HepG2 (cell line): ENCODE measurements at regions not wholly inside any gene's neighbourhood (a gene's known extent, or its start where the extent isn't known, plus 50 kb on each side); places are given as distances from the start of the nearest gene placed in this dataset.

Experiments
- ATAC-seq: fragments of 200-7000 bp; cut with Tn5 transposase; 3 replicates; pipeline ENCODE4 v1.9.1; 2020; ENCODE audit warnings: mild to moderate bottlenecking, moderate library complexity
- BruUV-seq: library from RNA; stranded (reverse); fragments of 400-500 nt; replicated peaks from 2 replicates; lab custom pipeline; 2021; lab: Mats Ljungman, UMichigan
- CTCF ChIA-PET: fragments of 300-600 bp; formaldehyde crosslinking; extraction: SDS; loops from one replicate; lab custom pipeline; 2021; ENCODE audit warnings: low total read pairs, inconsistent platforms, low intra/inter-chr PET ratio; lab: Yijun Ruan, JAX
- POLR2A ChIA-PET: fragments of 350-600 bp; sonication (Branson Sonifier 250); formaldehyde crosslinking; loops from one replicate; lab custom pipeline; 2020; ENCODE audit warnings: antibody characterized with exemption, inconsistent platforms; lab: Yijun Ruan, JAX
- DNase-seq: peaks from one replicate; pipeline ENCODE4 v3.0.0-alpha.2; 2015; ENCODE audit warnings: low spot score
- FAIRE-seq: peaks from 3 replicates; lab custom pipeline; 2011; peaks lifted over from hg19 to GRCh38; lab: Jason Lieb, UNC
- H2AFZ ChIP-seq: one replicate; pipeline ENCODE4 v1.6.1; 2011; ENCODE audit warnings: low read length, inconsistent platforms
- H3K27ac ChIP-seq: fragments of 300-600 bp; 3 replicates; pipeline ENCODE4 v1.8.0; 2011; ENCODE audit warnings: mixed run types, mild to moderate bottlenecking, mixed read lengths, low read length, inconsistent platforms; ENCODE audit not compliant: insufficient read depth; ENCODE audit errors: extremely low read length
- H3K27me3 ChIP-seq, 2 experiments: fragments of 200-600 bp in 1 of 2; 2 replicates in 1 of 2; 3 replicates in 1 of 2; pipeline versions ENCODE4 v1.6.0 to v1.8.0; 2011; ENCODE audit warnings: low read length in 2 of 2, mild to moderate bottlenecking in 2 of 2, moderate library complexity in 2 of 2, inconsistent platforms in 1 of 2; ENCODE audit not compliant: insufficient read depth in 2 of 2, control insufficient read depth in 1 of 2
- H3K36me3 ChIP-seq, 2 experiments: fragments of 200-600 bp in 1 of 2; replicated peaks in 1 of 2; 2 replicates in 1 of 2; 3 replicates in 1 of 2; pipeline versions ENCODE4 v1.5.1 to v1.8.0; 2011; ENCODE audit warnings: low read length in 2 of 2, inconsistent platforms in 1 of 2; ENCODE audit not compliant: insufficient read depth in 2 of 2, control insufficient read depth in 1 of 2
- H3K4me1 ChIP-seq: 2 replicates; pipeline ENCODE4 v1.5.1; 2012; ENCODE audit warnings: low read length, inconsistent platforms; ENCODE audit not compliant: insufficient read depth
- H3K4me2 ChIP-seq: 2 replicates; pipeline ENCODE4 v1.6.0; 2011; ENCODE audit warnings: low read depth, low read length, inconsistent platforms
- H3K4me3 ChIP-seq, 3 experiments: fragments of 200-600 bp in 1 of 3; sonication (generic), shearing (Covaris generic) in 1 of 3; replicated peaks in 1 of 3; 2 replicates each; pipeline ENCODE4 v1.5.1; 2011 to 2016; ENCODE audit warnings: low read length in 3 of 3, inconsistent platforms in 2 of 3, low read depth in 2 of 3, mild to moderate bottlenecking in 2 of 3, control low read depth in 1 of 3, mixed read lengths in 1 of 3; ENCODE audit not compliant: insufficient read depth in 1 of 3
- H3K79me2 ChIP-seq: one replicate; pipeline ENCODE4 v1.6.1; 2011; ENCODE audit warnings: low read length, inconsistent platforms; ENCODE audit not compliant: insufficient read depth
- H3K9ac ChIP-seq: 2 replicates; pipeline ENCODE4 v1.6.0; 2011; ENCODE audit warnings: mild to moderate bottlenecking, low read depth, low read length, inconsistent platforms; ENCODE audit not compliant: insufficient read depth
- H3K9me3 ChIP-seq: 2 replicates; pipeline ENCODE4 v1.5.1; 2012; ENCODE audit warnings: mild to moderate bottlenecking, low read length
- H4K20me1 ChIP-seq: 2 replicates; pipeline ENCODE4 v1.6.0; 2011; ENCODE audit warnings: inconsistent platforms, mild to moderate bottlenecking, low read length, moderate library complexity; ENCODE audit not compliant: insufficient read depth
- ARHGAP35 ChIP-seq: sonication (generic); formaldehyde crosslinking; IDR thresholded peaks from 2 replicates; pipeline ENCODE4 v1.9.0; 2022; ENCODE audit warnings: mild to moderate bottlenecking, inconsistent platforms, moderate library complexity, missing genetic modification reagents, borderline replicate concordance
- CREM ChIP-seq, 2 experiments: sonication (generic) in 1 of 2; formaldehyde crosslinking in 1 of 2; IDR thresholded peaks; 2 replicates each; pipeline versions ENCODE4 v1.4.0 to v1.6.1; 2016 to 2020; ENCODE audit warnings: antibody characterized with exemption in 1 of 2, mild to moderate bottlenecking in 1 of 2, missing genetic modification reagents in 1 of 2
- HHEX ChIP-seq: IDR thresholded peaks from 2 replicates; pipeline ENCODE4 v1.6.1; 2016; ENCODE audit warnings: control low read depth
- HMGA1 ChIP-seq: sonication (generic); formaldehyde crosslinking; conservative IDR thresholded peaks from 2 replicates; pipeline ENCODE4 v1.4.0; 2020; ENCODE audit warnings: missing genetic modification reagents
- KAT8 ChIP-seq: IDR thresholded peaks from 2 replicates; pipeline ENCODE4 v1.6.1; 2016; ENCODE audit warnings: missing genetic modification reagents, missing compliant biosample characterization
- KLF13 ChIP-seq: sonication (generic); formaldehyde crosslinking; IDR thresholded peaks from 2 replicates; pipeline ENCODE4 v1.4.0; 2020; ENCODE audit warnings: mild to moderate bottlenecking, missing genetic modification reagents
- PAX8 ChIP-seq: sonication (generic); formaldehyde crosslinking; IDR thresholded peaks from 2 replicates; pipeline ENCODE4 v1.8.0; 2022; ENCODE audit warnings: mild to moderate bottlenecking, missing genetic modification reagents, borderline replicate concordance
- PCBP2 ChIP-seq: fragments of 200-400 bp; formaldehyde crosslinking; optimal IDR thresholded peaks from 2 replicates; pipeline ENCODE3; 2018; ENCODE audit warnings: low read length, low read depth; ENCODE audit not compliant: poor library complexity, severe bottlenecking
- PTBP1 ChIP-seq: fragments of 200-400 bp; formaldehyde crosslinking; IDR thresholded peaks from 2 replicates; pipeline ENCODE4 v1.6.1; 2018; ENCODE audit warnings: low read length, low read depth; ENCODE audit not compliant: poor library complexity, severe bottlenecking
- ZNF274 ChIP-seq: sonication (generic); formaldehyde crosslinking; IDR thresholded peaks from 2 replicates; pipeline ENCODE4 v1.5.1; 2020; ENCODE audit warnings: mild to moderate bottlenecking, missing genetic modification reagents
- ZNF576 ChIP-seq: sonication (generic); formaldehyde crosslinking; IDR thresholded peaks from 2 replicates; pipeline ENCODE4 v1.4.0; 2020; ENCODE audit warnings: mild to moderate bottlenecking, missing genetic modification reagents
- ZNF619 ChIP-seq: sonication (generic); formaldehyde crosslinking; IDR thresholded peaks from 2 replicates; pipeline ENCODE4 v1.4.0; 2020; ENCODE audit warnings: mild to moderate bottlenecking, missing genetic modification reagents
- WGBS: methylation state at CpG from one replicate; pipeline ENCODE4 v1.1.6; 2017; ENCODE audit warnings: low lambda C conversion rate; 5-methylcytosine and 5-hydroxymethylcytosine counted together
- in situ Hi-C: cut with HindIII; loops from 2 replicates; pipeline ENCODE4 v1.10.0; 2017; ENCODE audit warnings: low pct_unique_long_range_greater_than_20kb; ENCODE audit not compliant: extremely low pct_ligation_motif_present
- intact Hi-C: fragments of 100-400 bp; cut with micrococcal nuclease; formaldehyde crosslinking; loops from one replicate; pipeline ENCODE4 v1.10.0; 2022; ENCODE audit not compliant: unreplicated experiment

- TF ChIP-seq ZNF576 (CRISPR knock-in tag): no peak
- TF ChIP-seq KLF13 (CRISPR knock-in tag): no peak
- TF ChIP-seq PTBP1: no peak
Observed at GRCh38 chr7:96591159-96591899, 118.3 kb downstream of the SEM1 start (continued).

- Histone ChIP-seq H3K4me1 (no peaks in the 10 kb centered on the region), H2AFZ (no peak overlapping the region), H3K9ac (no peak overlapping the region), H3K79me2 (no peaks in the 10 kb centered on the region), H3K4me2 (no peak overlapping the region), H3K36me3 (no peaks in the 10 kb centered on the region), H3K27ac (no peak overlapping the region), H3K9me3 (no peaks in the 10 kb centered on the region), H3K4me3 (no peak overlapping the region), H4K20me1 (no peaks in the 10 kb centered on the region), H3K27me3 (no peaks in the 10 kb centered on the region; a peak in 1 of 5 replicates)
- DNase-seq (no peak), FAIRE-seq (no peak), ATAC-seq (no peak)
- POLR2A ChIA-PET: no interaction called here
- in situ Hi-C loops (no loop called here), intact Hi-C loops (no loop called here)
- TF ChIP-seq HMGA1 (CRISPR knock-in tag) (no peak), ARHGAP35 (CRISPR knock-in tag) (no peak), ZNF619 (no peak), CREM (IDR thresholded peaks at IDR 0.05) (no peak), CREM (CRISPR knock-in tag; IDR thresholded peaks at IDR 0.05) (no peak), PAX8 (CRISPR knock-in tag) (no peak), KAT8 (CRISPR knock-in tag) (no peak), HHEX (no peak), ZNF274 (CRISPR knock-in tag) (no peak), PCBP2 (no peak)
- 50% methylated on average over 4 of the region's 5 CpGs for WGBS
- BruUV-seq: no TSS peak
- CTCF ChIA-PET: no interaction called here
Observed at GRCh38 chr7:96589038-96589437, 120.6 kb downstream of the SEM1 start.
